IPS-18a (cell line): ENCODE measurements at regions not wholly inside any gene's neighbourhood (a gene's known extent, or its start where the extent isn't known, plus 50 kb on each side); places are given as distances from the start of the nearest gene placed in this dataset.
"Not testable (repeated sequence)": the region's sequence is repeated elsewhere in the genome, so short reads cannot be mapped to it uniquely, and the experiment has no call there.

Experiments used
- H3K27ac ChIP-seq: one replicate; pipeline ENCODE4 v1.5.1; 2013; ENCODE audit warnings: low read length
- H3K27me3 ChIP-seq: one replicate; pipeline ENCODE4 v1.6.1; 2013; ENCODE audit warnings: mild to moderate bottlenecking, low read length; ENCODE audit not compliant: control insufficient read depth, insufficient read depth
- H3K36me3 ChIP-seq: one replicate; pipeline ENCODE4 v1.6.1; 2013; ENCODE audit warnings: low read depth, low read length; ENCODE audit not compliant: control insufficient read depth
- H3K4me1 ChIP-seq: one replicate; pipeline ENCODE4 v1.6.1; 2013; ENCODE audit warnings: low read depth, low read length; ENCODE audit not compliant: control insufficient read depth
- H3K4me3 ChIP-seq: one replicate; pipeline ENCODE4 v1.5.1; 2013; ENCODE audit warnings: low read length
- H3K9ac ChIP-seq: one replicate; pipeline ENCODE4 v1.6.1; 2013; ENCODE audit warnings: mild to moderate bottlenecking, low read length, moderate library complexity
- H3K9me3 ChIP-seq: one replicate; pipeline ENCODE4 v1.6.1; 2013; ENCODE audit warnings: low read depth, low read length; ENCODE audit not compliant: control insufficient read depth

DNA sequence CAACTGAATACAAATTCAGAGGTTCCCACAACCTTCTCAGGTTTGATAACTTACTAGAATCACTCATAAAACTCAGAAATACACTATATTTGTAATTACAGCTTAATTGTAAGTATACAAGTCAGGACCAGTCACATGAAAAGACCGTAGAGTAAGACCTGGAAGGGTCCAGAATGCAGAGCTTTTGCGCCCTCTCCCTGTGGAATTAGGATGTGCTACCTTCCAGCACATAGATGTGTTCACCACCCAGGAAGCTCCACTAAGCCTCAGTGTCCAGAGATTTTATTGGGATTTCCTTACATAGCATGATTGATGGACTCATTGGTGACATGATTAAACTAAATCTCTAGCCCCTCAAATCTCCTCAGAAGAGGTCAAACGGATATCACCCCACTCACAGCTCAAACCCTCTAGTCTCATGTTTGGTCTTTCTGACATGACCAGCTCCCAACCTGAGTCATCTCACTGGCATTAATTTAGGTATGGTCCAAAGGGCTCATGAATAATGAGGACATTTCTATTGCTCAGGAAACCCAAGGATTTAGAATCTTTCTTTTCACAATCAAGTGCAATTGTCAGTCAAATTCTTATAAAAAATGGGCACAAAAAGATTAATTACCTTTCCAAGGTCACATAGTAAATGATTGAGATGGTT, 77.2 kb upstream of the UBASH3B start:
- H3K4me3 ChIP-seq = no peak overlapping the region
- H3K4me1 ChIP-seq = no peaks in the 10 kb centered on the region
- no peak overlapping the region for H3K27ac ChIP-seq
- H3K36me3 ChIP-seq = no peaks in the 10 kb centered on the region
- no peaks in the 10 kb centered on the region for H3K27me3 ChIP-seq
- no peak overlapping the region for H3K9ac ChIP-seq
- peaks cover 6% of the 10 kb centered on the region for H3K9me3 ChIP-seq

DNA sequence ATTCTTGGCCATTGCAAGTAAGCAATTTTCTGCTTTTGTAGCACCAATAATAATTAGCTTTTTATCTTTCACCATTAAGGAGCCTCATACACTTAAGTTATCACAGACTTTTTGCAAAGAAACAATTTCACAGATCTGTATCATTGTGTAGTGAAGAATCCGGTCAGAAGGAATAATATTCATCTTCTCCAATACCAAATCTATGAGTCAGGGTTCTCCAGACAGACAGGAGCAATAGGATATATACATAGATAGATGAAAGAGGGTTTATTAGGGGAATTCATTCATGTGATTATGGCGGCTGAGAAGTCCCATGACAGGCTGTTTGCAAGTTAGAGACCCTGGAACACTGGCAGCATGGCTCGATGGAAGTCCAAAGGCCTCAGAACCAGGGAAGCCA, 82.9 kb upstream of the UBASH3B start:
- H3K9ac ChIP-seq = no peak overlapping the region
- H3K27ac ChIP-seq = no peak overlapping the region
- no peaks in the 10 kb centered on the region for H3K36me3 ChIP-seq
- no peaks in the 10 kb centered on the region for H3K27me3 ChIP-seq
- no peak overlapping the region for H3K4me3 ChIP-seq
- H3K9me3 ChIP-seq = no peaks in the 10 kb centered on the region
- H3K4me1 ChIP-seq = no peaks in the 10 kb centered on the region

DNA sequence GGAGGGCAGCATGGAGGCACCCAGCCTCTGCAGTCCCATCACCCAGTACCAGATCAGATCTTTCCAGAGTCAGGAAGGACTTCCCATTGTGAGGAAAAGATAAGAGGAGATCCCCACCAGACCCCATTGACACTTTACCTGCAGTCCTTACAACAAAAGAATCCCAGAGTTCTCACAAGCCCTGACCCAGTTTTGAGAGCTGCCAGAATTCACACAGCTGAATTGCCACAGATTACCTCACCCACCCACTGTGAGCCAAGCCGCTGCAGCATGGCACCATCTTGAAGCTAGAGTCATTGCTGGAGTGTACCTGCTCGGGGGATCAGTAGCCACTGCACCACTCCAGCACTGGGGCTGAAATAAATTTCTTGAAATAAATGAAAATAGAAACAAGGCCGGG, 91.8 kb upstream of the UBASH3B start:
- H3K9ac ChIP-seq = no peak overlapping the region
- no peak overlapping the region for H3K27ac ChIP-seq
- no peaks in the 10 kb centered on the region for H3K27me3 ChIP-seq
- H3K4me1 ChIP-seq = no peaks in the 10 kb centered on the region
- H3K9me3 ChIP-seq = no peaks in the 10 kb centered on the region
- no peaks in the 10 kb centered on the region for H3K36me3 ChIP-seq
- H3K4me3 ChIP-seq = no peak overlapping the region

GRCh38 chr11:122559734-122560382, 95.7 kb upstream of the UBASH3B start:
- peaks cover 6% of the 10 kb centered on the region for H3K27me3 ChIP-seq
- no peaks in the 10 kb centered on the region for H3K9me3 ChIP-seq
- H3K4me3 ChIP-seq = peak overlapping the region; percentile 61
- no peak overlapping the region for H3K27ac ChIP-seq
- peaks cover 6% of the 10 kb centered on the region for H3K4me1 ChIP-seq
- H3K9ac ChIP-seq = no peak overlapping the region
- no peaks in the 10 kb centered on the region for H3K36me3 ChIP-seq

DNA sequence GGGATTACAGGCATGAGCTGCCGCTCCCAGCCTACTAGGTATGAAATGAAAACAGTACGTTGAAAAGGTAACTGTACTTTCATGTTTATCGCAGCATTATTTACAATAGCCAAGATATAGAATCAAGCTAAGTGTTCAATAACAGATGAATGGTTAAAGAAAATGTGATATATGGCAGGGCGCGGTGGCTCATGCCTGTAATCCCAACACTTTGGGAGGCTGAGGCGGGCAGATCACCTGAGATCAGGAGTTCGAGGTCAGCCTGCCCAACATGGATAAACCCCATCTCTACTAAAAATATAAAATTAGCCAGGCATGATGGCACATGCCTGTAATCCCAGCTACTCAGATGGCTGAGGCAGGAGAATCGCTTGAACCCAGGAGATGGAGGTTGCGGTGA, 96.3 kb upstream of the UBASH3B start:
- H3K9ac ChIP-seq, H3K4me1 ChIP-seq, H3K27ac ChIP-seq, H3K9me3 ChIP-seq, H3K27me3 ChIP-seq, H3K36me3 ChIP-seq: not testable (repeated sequence)
- peak overlapping the region; percentile 61 for H3K4me3 ChIP-seq

DNA sequence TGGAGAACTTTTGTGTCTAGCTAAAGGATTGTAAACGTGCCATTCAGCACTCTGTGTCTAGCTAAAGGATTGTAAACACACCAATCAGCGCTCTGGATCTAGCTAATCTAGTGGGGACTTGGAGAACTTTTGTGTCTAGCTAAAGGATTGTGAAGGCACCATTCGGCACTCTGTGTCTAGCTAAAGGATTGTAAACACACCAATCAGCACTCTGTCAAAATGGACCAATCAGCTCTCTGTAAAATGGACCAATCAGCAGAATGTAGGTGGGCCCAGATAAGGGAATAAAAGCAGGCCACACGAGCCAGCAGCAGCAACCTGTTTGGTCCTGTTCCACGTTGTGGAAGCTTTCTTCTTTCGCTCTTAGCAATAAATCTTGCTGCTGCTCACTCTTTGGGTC, 98.4 kb upstream of the UBASH3B start:
- peak overlapping the region; percentile 54 for H3K4me3 ChIP-seq
- H3K4me1 ChIP-seq, H3K27ac ChIP-seq, H3K36me3 ChIP-seq, H3K9ac ChIP-seq, H3K9me3 ChIP-seq, H3K27me3 ChIP-seq: not testable (repeated sequence)

GRCh38 chr11:122556605-122557004, 98.9 kb upstream of the UBASH3B start:
- Histone ChIP-seq H3K36me3 (no peaks in the 10 kb centered on the region), H3K27ac (no peak overlapping the region), H3K4me3 (peak overlapping the region; percentile 54), H3K4me1 (peaks cover 6% of the 10 kb centered on the region), H3K9ac (peak overlapping the region; percentile 42), H3K9me3 (no peaks in the 10 kb centered on the region), H3K27me3 (peaks cover 6% of the 10 kb centered on the region)

GRCh38 chr11:122538060-122538459, 117.5 kb upstream of the UBASH3B start:
- Histone ChIP-seq H3K9ac (no peak overlapping the region), H3K27me3 (no peaks in the 10 kb centered on the region), H3K4me3 (no peak overlapping the region), H3K27ac (no peak overlapping the region), H3K9me3 (peaks cover 4% of the 10 kb centered on the region), H3K4me1 (no peaks in the 10 kb centered on the region), H3K36me3 (no peaks in the 10 kb centered on the region)

GRCh38 chr11:122524898-122525297, 130.6 kb upstream of the UBASH3B start:
- H3K27me3 ChIP-seq = no peaks in the 10 kb centered on the region
- no peak overlapping the region for H3K9ac ChIP-seq

GRCh38 chr11:122523846-122524805, 131.4 kb upstream of the UBASH3B start:
- H3K36me3 ChIP-seq = no peaks in the 10 kb centered on the region
- H3K4me1 ChIP-seq = peaks cover 30% of the 10 kb centered on the region
- no peaks in the 10 kb centered on the region for H3K9me3 ChIP-seq
- H3K27ac ChIP-seq = no peak overlapping the region
- H3K4me3 ChIP-seq = no peak overlapping the region
- H3K9ac ChIP-seq = no peak overlapping the region
- no peaks in the 10 kb centered on the region for H3K27me3 ChIP-seq

More at GRCh38 chr11:122524898-122525297, 130.6 kb upstream of the UBASH3B start:
- Histone ChIP-seq H3K4me1 (peaks cover 30% of the 10 kb centered on the region), H3K4me3 (no peak overlapping the region), H3K36me3 (no peaks in the 10 kb centered on the region), H3K27ac (no peak overlapping the region), H3K9me3 (no peaks in the 10 kb centered on the region)

- H3K36me3 ChIP-seq = no peaks in the 10 kb centered on the region
- no peak overlapping the region for H3K27ac ChIP-seq
- no peaks in the 10 kb centered on the region for H3K9me3 ChIP-seq
- H3K9ac ChIP-seq = no peak overlapping the region
- H3K27me3 ChIP-seq = no peaks in the 10 kb centered on the region
- peaks cover 30% of the 10 kb centered on the region for H3K4me1 ChIP-seq
- H3K4me3 ChIP-seq = no peak overlapping the region
These were observed 133.9 kb upstream of the UBASH3B start for GRCh38 chr11:122521626-122522025.
